BLaER1 treated with 17β-estradiol and CSF1 and Interleukin-3, amounts not matched to agents 10 nM and 100 nM (cell line): ENCODE measurements at regions not wholly inside any gene's neighbourhood (a gene's known extent, or its start where the extent isn't known, plus 50 kb on each side); places are given as distances from the start of the nearest gene placed in this dataset.
"Not testable (repeated sequence)": the region's sequence is repeated elsewhere in the genome, so short reads cannot be mapped to it uniquely, and the experiment has no call there.

Experiments used
- H3K27ac ChIP-seq, 11 experiments: shearing (Covaris generic); formaldehyde crosslinking; 2 replicates each; pipeline ENCODE4 v1.8.1; 2022
- H3K27me3 ChIP-seq, 11 experiments: shearing (Covaris generic); formaldehyde crosslinking; 2 replicates each; pipeline ENCODE4 v1.8.1; 2022
- H3K36me3 ChIP-seq, 11 experiments: shearing (Covaris generic); formaldehyde crosslinking; 2 replicates each; pipeline ENCODE4 v1.8.1; 2022
- H3K4me1 ChIP-seq, 10 experiments: shearing (Covaris generic); formaldehyde crosslinking; 2 replicates each; pipeline ENCODE4 v1.8.1; 2022
- H3K4me2 ChIP-seq, 11 experiments: shearing (Covaris generic); formaldehyde crosslinking; 2 replicates each; pipeline ENCODE4 v1.8.1; 2022
- H3K4me3 ChIP-seq, 10 experiments: shearing (Covaris generic); formaldehyde crosslinking; 2 replicates each; pipeline ENCODE4 v1.8.1; 2022
- H3K9ac ChIP-seq, 11 experiments: shearing (Covaris generic); formaldehyde crosslinking; 2 replicates each; pipeline ENCODE4 v1.8.1; 2022
- H3K9me3 ChIP-seq, 11 experiments: shearing (Covaris generic); formaldehyde crosslinking; replicated peaks in 1 of 11; 2 replicates each; pipeline ENCODE4 v1.8.1; 2022
- H4K20me1 ChIP-seq, 11 experiments: shearing (Covaris generic); formaldehyde crosslinking; 2 replicates each; pipeline ENCODE4 v1.8.1; 2022
- Cebpa-rat ChIP-seq, 11 experiments: shearing (Covaris generic); IDR thresholded peaks; 2 replicates each; pipeline ENCODE4 v1.8.1; 2022

GRCh38 chr1:101567582-101568189 is 330.9 kb downstream of the S1PR1 start:
- H3K36me3 ChIP-seq = no peaks in the 10 kb centered on the region
- H4K20me1 ChIP-seq = no peaks in the 10 kb centered on the region
- TF ChIP-seq Cebpa-rat (IDR thresholded peaks at IDR 0.05) = no peak
- H3K4me1 ChIP-seq = no peaks in the 10 kb centered on the region
- H3K4me2 ChIP-seq = no peak overlapping the region
- H3K27me3 ChIP-seq = no peaks in the 10 kb centered on the region
- H3K27ac ChIP-seq = no peak overlapping the region
- no peak overlapping the region for H3K4me3 ChIP-seq
- H3K9ac ChIP-seq = no peak overlapping the region
- H3K9me3 ChIP-seq = peaks cover 7 to 14% (median 12%) of the 10 kb centered on the region in 11 experiments; a peak in 18 of 22 replicates

DNA sequence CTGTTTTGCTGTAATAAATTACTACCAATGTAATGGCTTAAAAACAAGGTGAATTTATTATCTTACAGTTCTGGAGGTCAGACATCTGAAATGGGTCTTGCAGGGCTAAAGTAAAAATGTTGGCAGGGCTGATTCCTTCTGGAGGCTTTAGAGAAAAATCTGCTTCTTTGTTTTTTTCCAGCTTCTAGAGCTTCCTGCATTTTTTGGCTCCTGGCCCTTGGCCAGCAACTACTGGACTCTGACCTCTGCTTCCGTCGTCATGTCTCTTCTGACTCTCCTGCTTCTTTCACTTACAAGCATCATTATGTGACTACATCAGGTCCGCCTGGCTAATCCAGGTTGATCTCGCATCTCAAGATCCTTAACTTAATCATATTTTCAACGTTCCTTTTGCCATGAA is 350.9 kb downstream of the S1PR1 start:
- Histone ChIP-seq H3K4me3 (no peak overlapping the region), H3K9me3 (no peaks in the 10 kb centered on the region; a peak in 1 of 22 replicates), H3K4me1 (no peaks in the 10 kb centered on the region), H3K27me3 (no peaks in the 10 kb centered on the region), H3K9ac (no peak overlapping the region), H3K27ac (no peak overlapping the region), H3K4me2 (no peak overlapping the region), H4K20me1 (no peaks in the 10 kb centered on the region), H3K36me3 (no peaks in the 10 kb centered on the region)
- no peak for TF ChIP-seq Cebpa-rat (IDR thresholded peaks at IDR 0.05)

GRCh38 chr1:101588677-101589076 is 351.9 kb downstream of the S1PR1 start:
- no peaks in the 10 kb centered on the region for H3K4me1 ChIP-seq
- no peak for TF ChIP-seq Cebpa-rat (IDR thresholded peaks at IDR 0.05)

GRCh38 chr1:101592845-101593244 is 356.0 kb downstream of the S1PR1 start:
- H3K4me3 ChIP-seq = no peak overlapping the region
- no peak for TF ChIP-seq Cebpa-rat (IDR thresholded peaks at IDR 0.05)

More at GRCh38 chr1:101588677-101589076, 351.9 kb downstream of the S1PR1 start:
- Histone ChIP-seq H3K9ac (no peak overlapping the region), H3K27ac (no peak overlapping the region), H3K36me3 (no peaks in the 10 kb centered on the region), H3K27me3 (no peaks in the 10 kb centered on the region), H4K20me1 (no peaks in the 10 kb centered on the region), H3K4me3 (no peak overlapping the region), H3K4me2 (no peak overlapping the region), H3K9me3 (no peaks in the 10 kb centered on the region; a peak in 1 of 22 replicates)

DNA sequence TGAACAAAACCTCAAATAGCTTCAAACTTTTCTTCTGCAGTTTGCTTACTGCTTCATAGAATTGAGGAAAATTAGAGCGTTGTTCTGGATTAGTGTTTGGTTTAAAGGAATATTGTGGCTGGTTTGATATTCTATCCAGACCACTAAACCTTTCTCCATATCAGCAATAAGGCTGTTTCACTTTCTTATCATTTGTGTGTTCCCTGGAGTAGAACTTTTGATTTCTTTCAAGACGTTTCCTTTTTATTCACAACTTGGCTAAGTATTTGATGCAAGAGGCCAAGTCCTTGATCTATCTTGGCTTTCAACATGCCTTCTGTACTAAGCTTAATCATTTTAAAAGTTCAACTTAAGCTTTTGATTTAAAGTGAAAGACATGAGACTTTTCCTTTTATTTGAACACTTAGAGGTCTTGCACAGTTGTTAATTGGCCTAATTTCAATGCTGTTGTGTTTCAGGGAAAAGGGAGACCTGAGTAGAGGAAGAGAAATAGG is 359.1 kb downstream of the S1PR1 start:
- no peak overlapping the region for H3K4me2 ChIP-seq
- no peak overlapping the region for H3K27ac ChIP-seq
- H3K4me3 ChIP-seq = no peak overlapping the region
- no peaks in the 10 kb centered on the region for H4K20me1 ChIP-seq
- no peak for TF ChIP-seq Cebpa-rat (IDR thresholded peaks at IDR 0.05)
- no peaks in the 10 kb centered on the region for H3K36me3 ChIP-seq
- no peaks in the 10 kb centered on the region for H3K27me3 ChIP-seq
- H3K9me3 ChIP-seq = peaks cover 0 to 5% (median 0%) of the 10 kb centered on the region in 11 experiments; a peak in 2 of 22 replicates
- no peaks in the 10 kb centered on the region for H3K4me1 ChIP-seq
- no peak overlapping the region for H3K9ac ChIP-seq

More at GRCh38 chr1:101592845-101593244, 356.0 kb downstream of the S1PR1 start:
- no peaks in the 10 kb centered on the region for H3K27me3 ChIP-seq
- no peaks in the 10 kb centered on the region for H3K4me1 ChIP-seq
- peaks cover 0 to 5% (median 0%) of the 10 kb centered on the region in 11 experiments; a peak in 2 of 22 replicates for H3K9me3 ChIP-seq
- H4K20me1 ChIP-seq = no peaks in the 10 kb centered on the region
- H3K9ac ChIP-seq = no peak overlapping the region
- H3K36me3 ChIP-seq = no peaks in the 10 kb centered on the region
- H3K27ac ChIP-seq = no peak overlapping the region
- H3K4me2 ChIP-seq = no peak overlapping the region

- H3K9ac ChIP-seq, H3K4me2 ChIP-seq, H3K27me3 ChIP-seq, H3K4me3 ChIP-seq, H4K20me1 ChIP-seq, H3K27ac ChIP-seq, H3K9me3 ChIP-seq, H3K4me1 ChIP-seq, H3K36me3 ChIP-seq: not testable (repeated sequence)
Measured at GRCh38 chr1:101600615-101601014, 363.8 kb downstream of the S1PR1 start.

DNA sequence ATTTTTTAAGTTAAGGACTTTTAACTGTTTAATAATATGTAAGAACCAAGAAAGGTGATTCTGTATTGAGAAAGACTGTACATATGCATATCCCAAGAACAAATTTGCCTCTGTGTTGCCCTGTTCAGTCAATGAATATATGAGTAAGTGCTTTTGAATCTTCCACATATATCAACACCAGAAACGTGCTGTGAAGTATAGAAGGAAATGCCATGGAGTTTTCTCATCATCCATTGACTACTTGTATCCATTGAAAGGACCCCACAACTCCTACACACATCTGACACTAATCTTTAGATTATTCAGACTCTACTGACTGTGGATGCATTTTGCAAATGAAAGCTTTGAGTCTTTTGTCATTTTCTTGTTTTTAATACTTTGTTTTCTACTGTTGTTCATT is 366.9 kb downstream of the S1PR1 start:
- Histone ChIP-seq H3K9ac (no peak overlapping the region), H4K20me1 (no peaks in the 10 kb centered on the region), H3K27me3 (no peaks in the 10 kb centered on the region), H3K4me3 (no peak overlapping the region), H3K9me3 (peaks cover 0 to 9% (median 7%) of the 10 kb centered on the region in 11 experiments; a peak in 13 of 22 replicates), H3K4me1 (no peaks in the 10 kb centered on the region), H3K27ac (no peak overlapping the region), H3K36me3 (no peaks in the 10 kb centered on the region), H3K4me2 (no peak overlapping the region)
- no peak for TF ChIP-seq Cebpa-rat (IDR thresholded peaks at IDR 0.05)

DNA sequence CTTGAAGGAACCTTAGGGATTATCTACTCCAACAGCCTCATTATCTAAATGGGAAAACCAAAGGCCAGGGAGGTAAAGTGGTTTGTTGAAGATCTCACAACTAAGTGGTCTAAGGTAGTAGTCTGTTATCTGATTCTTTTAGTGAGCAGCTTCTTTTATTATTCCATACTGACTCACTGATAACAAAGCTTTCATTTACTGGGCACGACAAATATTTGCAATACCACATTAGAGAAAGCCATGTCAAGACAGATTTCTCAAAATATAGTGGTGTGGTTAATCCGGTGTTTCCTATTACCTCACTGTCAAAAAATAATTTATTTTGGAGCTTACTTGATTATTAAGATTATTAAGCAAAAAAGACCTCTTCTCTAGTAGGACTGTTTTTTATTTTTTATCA is 369.1 kb downstream of the S1PR1 start:
- H3K4me1 ChIP-seq = no peaks in the 10 kb centered on the region
- no peak overlapping the region for H3K27ac ChIP-seq
- H3K36me3 ChIP-seq = no peaks in the 10 kb centered on the region
- no peak overlapping the region for H3K4me2 ChIP-seq
- no peak overlapping the region for H3K9ac ChIP-seq
- no peaks in the 10 kb centered on the region for H3K27me3 ChIP-seq
- H3K4me3 ChIP-seq = no peak overlapping the region
- no peaks in the 10 kb centered on the region for H4K20me1 ChIP-seq
- H3K9me3 ChIP-seq = peaks cover 10 to 29% (median 23%) of the 10 kb centered on the region in 11 experiments; a peak in 21 of 22 replicates
- TF ChIP-seq Cebpa-rat (IDR thresholded peaks at IDR 0.05) = no peak

GRCh38 chr1:101613546-101613945 is 376.7 kb downstream of the S1PR1 start:
- Histone ChIP-seq H3K9me3 (peaks cover 9 to 27% (median 22%) of the 10 kb centered on the region in 11 experiments; a peak in 21 of 22 replicates), H4K20me1 (no peaks in the 10 kb centered on the region), H3K36me3 (no peaks in the 10 kb centered on the region), H3K4me2 (no peak overlapping the region), H3K27ac (no peak overlapping the region), H3K4me1 (no peaks in the 10 kb centered on the region), H3K27me3 (no peaks in the 10 kb centered on the region), H3K9ac (no peak overlapping the region), H3K4me3 (no peak overlapping the region)
- no peak for TF ChIP-seq Cebpa-rat (IDR thresholded peaks at IDR 0.05)

GRCh38 chr1:101618900-101619299 is 377.8 kb downstream of the OLFM3 start:
- no peak overlapping the region for H3K4me3 ChIP-seq
- H3K9ac ChIP-seq = no peak overlapping the region
- H3K27me3 ChIP-seq = no peaks in the 10 kb centered on the region
- H3K36me3 ChIP-seq = no peaks in the 10 kb centered on the region
- H3K27ac ChIP-seq = no peak overlapping the region
- H3K9me3 ChIP-seq = no peaks in the 10 kb centered on the region
- TF ChIP-seq Cebpa-rat (IDR thresholded peaks at IDR 0.05) = no peak
- no peaks in the 10 kb centered on the region for H3K4me1 ChIP-seq
- H4K20me1 ChIP-seq = no peaks in the 10 kb centered on the region
- no peak overlapping the region for H3K4me2 ChIP-seq
